ENCODE measurements at regions not wholly inside any gene's neighbourhood (a gene's known extent, or its start where the extent isn't known, plus 50 kb on each side); places are given as distances from the start of the nearest gene placed in this dataset.

GRCh38 chr4:38424151-38424871, 239.7 kb upstream of the KLF3 start (continued):
- no peak for TF ChIP-seq AKNA (CRISPR knock-in tag; IDR thresholded peaks at IDR 0.05; ENCODE audit: borderline replicate concordance)
- TF ChIP-seq RCOR2 (CRISPR knock-in tag; IDR thresholded peaks at IDR 0.05): 0 out of 2 replicates have a peak, but pooled peaks have one; percentile 61
- TF ChIP-seq, protein P1, sequence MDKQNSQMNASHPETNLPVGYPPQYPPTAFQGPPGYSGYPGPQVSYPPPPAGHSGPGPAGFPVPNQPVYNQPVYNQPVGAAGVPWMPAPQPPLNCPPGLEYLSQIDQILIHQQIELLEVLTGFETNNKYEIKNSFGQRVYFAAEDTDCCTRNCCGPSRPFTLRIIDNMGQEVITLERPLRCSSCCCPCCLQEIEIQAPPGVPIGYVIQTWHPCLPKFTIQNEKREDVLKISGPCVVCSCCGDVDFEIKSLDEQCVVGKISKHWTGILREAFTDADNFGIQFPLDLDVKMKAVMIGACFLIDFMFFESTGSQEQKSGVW (CRISPR knock-in tag; IDR thresholded peaks at IDR 0.05; ENCODE audit: borderline replicate concordance): no peak
- no peak for TF ChIP-seq ZNF224 (CRISPR knock-in tag; IDR thresholded peaks at IDR 0.05)
- TF ChIP-seq RXRA (CRISPR knock-in tag; IDR thresholded peaks at IDR 0.05): peak; percentile 70; the same call in 1 of the 2 replicates
- peak; percentile 41; the same call in 1 of the 2 replicates for TF ChIP-seq ARID3A (IDR thresholded peaks at IDR 0.05; ENCODE audit: low read depth, low read length)
- TF ChIP-seq NAIF1 (CRISPR knock-in tag; IDR thresholded peaks at IDR 0.05; ENCODE audit: borderline replicate concordance): no peak
- TF ChIP-seq, protein P2, sequence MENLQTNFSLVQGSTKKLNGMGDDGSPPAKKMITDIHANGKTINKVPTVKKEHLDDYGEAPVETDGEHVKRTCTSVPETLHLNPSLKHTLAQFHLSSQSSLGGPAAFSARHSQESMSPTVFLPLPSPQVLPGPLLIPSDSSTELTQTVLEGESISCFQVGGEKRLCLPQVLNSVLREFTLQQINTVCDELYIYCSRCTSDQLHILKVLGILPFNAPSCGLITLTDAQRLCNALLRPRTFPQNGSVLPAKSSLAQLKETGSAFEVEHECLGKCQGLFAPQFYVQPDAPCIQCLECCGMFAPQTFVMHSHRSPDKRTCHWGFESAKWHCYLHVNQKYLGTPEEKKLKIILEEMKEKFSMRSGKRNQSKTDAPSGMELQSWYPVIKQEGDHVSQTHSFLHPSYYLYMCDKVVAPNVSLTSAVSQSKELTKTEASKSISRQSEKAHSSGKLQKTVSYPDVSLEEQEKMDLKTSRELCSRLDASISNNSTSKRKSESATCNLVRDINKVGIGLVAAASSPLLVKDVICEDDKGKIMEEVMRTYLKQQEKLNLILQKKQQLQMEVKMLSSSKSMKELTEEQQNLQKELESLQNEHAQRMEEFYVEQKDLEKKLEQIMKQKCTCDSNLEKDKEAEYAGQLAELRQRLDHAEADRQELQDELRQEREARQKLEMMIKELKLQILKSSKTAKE (CRISPR knock-in tag; IDR thresholded peaks at IDR 0.05; ENCODE audit: borderline replicate concordance): peak; percentile 42; the same call in 1 of the 2 replicates
- TF ChIP-seq ATF7 (IDR thresholded peaks at IDR 0.05): no peak
- no peak for TF ChIP-seq ATF7 (CRISPR knock-in tag; IDR thresholded peaks at IDR 0.05)
- no peak for TF ChIP-seq SIN3B (IDR thresholded peaks at IDR 0.05; ENCODE audit: low read length)
- TF ChIP-seq, protein P3, sequence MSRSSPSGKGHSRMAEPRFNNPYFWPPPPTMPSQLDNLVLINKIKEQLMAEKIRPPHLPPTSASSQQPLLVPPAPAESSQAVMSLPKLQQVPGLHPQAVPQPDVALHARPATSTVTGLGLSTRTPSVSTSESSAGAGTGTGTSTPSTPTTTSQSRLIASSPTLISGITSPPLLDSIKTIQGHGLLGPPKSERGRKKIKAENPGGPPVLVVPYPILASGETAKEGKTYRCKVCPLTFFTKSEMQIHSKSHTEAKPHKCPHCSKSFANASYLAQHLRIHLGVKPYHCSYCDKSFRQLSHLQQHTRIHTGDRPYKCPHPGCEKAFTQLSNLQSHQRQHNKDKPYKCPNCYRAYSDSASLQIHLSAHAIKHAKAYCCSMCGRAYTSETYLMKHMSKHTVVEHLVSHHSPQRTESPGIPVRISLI (CRISPR knock-in tag; IDR thresholded peaks at IDR 0.05; ENCODE audit: borderline replicate concordance): peak; percentile 27; the same call in 1 of the 2 replicates
- TF ChIP-seq RAD21 (CRISPR knock-in tag; IDR thresholded peaks at IDR 0.05): no peak; the same call in 1 of the 2 replicates
- no peak for TF ChIP-seq ZNF782 (CRISPR knock-in tag; IDR thresholded peaks at IDR 0.05; ENCODE audit: borderline replicate concordance)
- peak; percentile 84; the same call in 1 of the 2 replicates for TF ChIP-seq ZNF703 (CRISPR knock-in tag; IDR thresholded peaks at IDR 0.05; ENCODE audit: borderline replicate concordance)
- TF ChIP-seq ARNT (IDR thresholded peaks at IDR 0.05): no peak
- peak; percentile 48 for TF ChIP-seq ARNTL (CRISPR knock-in tag; IDR thresholded peaks at IDR 0.05)
- peak; percentile 22; the same call in 1 of the 2 replicates for TF ChIP-seq CCDC6 (CRISPR knock-in tag; IDR thresholded peaks at IDR 0.05)
- peak; percentile 52 for TF ChIP-seq XRCC5 (optimal IDR thresholded peaks at IDR 0.05; ENCODE audit: low read length)
